Adrenal gland (tissue), 9 donors: ENCODE measurements at regions not wholly inside any gene's neighbourhood (a gene's known extent, or its start where the extent isn't known, plus 50 kb on each side); places are given as distances from the start of the nearest gene placed in this dataset.

Experiments used
- DNase-seq, 7 donors: peaks; one replicate each; pipeline ENCODE4 v3.0.0-alpha.2; 2019 to 2020
- H3K27ac ChIP-seq, 5 donors: fragments of 200-600 bp; sonication (generic) in 4 of 5; 1 replicate in 3 of 5; 2 replicates in 2 of 5; pipeline versions ENCODE4 v1.5.1 to v1.8.0; 2016 to 2020; ENCODE audit warnings: mild to moderate bottlenecking in 1 of 5
- H3K27me3 ChIP-seq: fragments of 200-600 bp; 2 replicates; pipeline ENCODE4 v1.8.0; 2021
- H3K36me3 ChIP-seq, 2 donors: fragments of 200-600 bp; replicated peaks in 1 of 2; 1 replicate in 1 of 2; 2 replicates in 1 of 2; pipeline versions ENCODE4 v1.5.1 to v1.8.0; 2018 to 2022
- H3K4me1 ChIP-seq, 2 donors: fragments of 200-600 bp; replicated peaks in 1 of 2; 1 replicate in 1 of 2; 2 replicates in 1 of 2; pipeline versions ENCODE4 v1.5.1 to v1.8.0; 2018 to 2021
- H3K4me3 ChIP-seq, 4 donors: fragments of 200-600 bp; sonication (generic) in 3 of 4; one replicate each; pipeline ENCODE4 v1.5.1; 2016 to 2018
- H3K9me3 ChIP-seq, 3 donors: fragments of 200-600 bp; sonication (generic) in 1 of 3; replicated peaks in 1 of 3; 1 replicate in 2 of 3; 2 replicates in 1 of 3; pipeline versions ENCODE4 v1.5.1 to v1.8.0; 2016 to 2021
- CTCF ChIP-seq, 6 experiments: fragments of 450-650 bp in 4 of 6; fragments of 200-600 bp in 2 of 6; sonication (generic) in 1 of 6; IDR thresholded peaks; 1 replicate in 5 of 6; 2 replicates in 1 of 6; pipeline versions ENCODE4 v1.5.1 to v1.8.0; 2016 to 2021; ENCODE audit warnings: antibody characterized with exemption in 6 of 6, mild to moderate bottlenecking in 2 of 6, moderate library complexity in 1 of 6
- POLR2A ChIP-seq, 2 donors: fragments of 450-650 bp; IDR thresholded peaks; one replicate each; pipeline ENCODE4 v1.6.1; 2017; ENCODE audit warnings: antibody characterized with exemption in 2 of 2, mild to moderate bottlenecking in 2 of 2, moderate library complexity in 1 of 2
- WGBS, 4 donors: extraction: QIAGEN DNeasy Blood & Tissue Kit in 2 of 4; methylation state at CpG; one replicate each; pipeline versions ENCODE4 v1.1.5 to v1.1.7; 2013 to 2017; 5-methylcytosine and 5-hydroxymethylcytosine counted together
- intact Hi-C, 2 donors: fragments of 100-400 bp; cut with DNase I; formaldehyde crosslinking; loops; one replicate each; pipeline versions ENCODE4 v1.14.1 to v1.15.0; 2022 to 2023
- donor health status: healthy with polysubstance abuse.
- donor health status: Bipolar disorder and iron deficiency.
- donor health status: DM: yes; HTN: yes; CAD: no.
- donor health status: DM: no; HTN: no; CAD: no.
- donor health status: DM: no; HTN: no; CAD: no.

GRCh38 chr5:67425514-67425913, 228.9 kb upstream of the CD180 start:
- WGBS, 4 donors = 90 to 100% (median 96%) methylated on average over 1 of the region's 1 CpG
- H3K36me3 ChIP-seq = no peaks in the 10 kb centered on the region
- no peaks in the 10 kb centered on the region for H3K27me3 ChIP-seq
- no peak for TF ChIP-seq CTCF (IDR thresholded peaks at IDR 0.05)
- TF ChIP-seq POLR2A (IDR thresholded peaks at IDR 0.05) = no peak
- intact Hi-C loops = no loop called here
- H3K27ac ChIP-seq = no peak overlapping the region
- H3K4me1 ChIP-seq = peaks cover 0 to 1% of the 10 kb centered on the region in 2 donors
- no peaks in the 10 kb centered on the region for H3K9me3 ChIP-seq
- no peak for DNase-seq
- no peak overlapping the region for H3K4me3 ChIP-seq

GRCh38 chr5:67417839-67418238, 221.2 kb upstream of the CD180 start:
- no peaks in the 10 kb centered on the region for H3K36me3 ChIP-seq
- 67 to 86% (median 82%) methylated on average over 2 of the region's 2 CpGs for WGBS, 4 donors
- H3K9me3 ChIP-seq = peaks cover 0 to 6% (median 0%) of the 10 kb centered on the region in 3 donors
- intact Hi-C loops = no loop called here
- H3K4me1 ChIP-seq = no peaks in the 10 kb centered on the region
- TF ChIP-seq CTCF (IDR thresholded peaks at IDR 0.05) = no peak
- TF ChIP-seq POLR2A (IDR thresholded peaks at IDR 0.05) = no peak
- no peaks in the 10 kb centered on the region for H3K27me3 ChIP-seq
- no peak overlapping the region for H3K4me3 ChIP-seq
- no peak overlapping the region for H3K27ac ChIP-seq
- DNase-seq = no peak

- TF ChIP-seq POLR2A (IDR thresholded peaks at IDR 0.05) (no peak), CTCF (IDR thresholded peaks at IDR 0.05) (no peak)
Observed at GRCh38 chr5:67416986-67417385, 220.4 kb upstream of the CD180 start.

GRCh38 chr5:67416133-67416937, 219.7 kb upstream of the CD180 start:
- no peaks in the 10 kb centered on the region for H3K27me3 ChIP-seq
- intact Hi-C loops = no loop called here
- no peaks in the 10 kb centered on the region for H3K4me1 ChIP-seq
- no peak overlapping the region for H3K4me3 ChIP-seq
- H3K9me3 ChIP-seq = peaks cover 0 to 6% (median 0%) of the 10 kb centered on the region in 3 donors
- no peak for DNase-seq
- no peaks in the 10 kb centered on the region for H3K36me3 ChIP-seq
- no peak overlapping the region for H3K27ac ChIP-seq
- TF ChIP-seq CTCF (IDR thresholded peaks at IDR 0.05) = no peak
- no peak for TF ChIP-seq POLR2A (IDR thresholded peaks at IDR 0.05)
- WGBS, 4 donors = 56 to 71% (median 66%) methylated on average over 1 of the region's 1 CpG

More at GRCh38 chr5:67416986-67417385, 220.4 kb upstream of the CD180 start:
- H3K27me3 ChIP-seq = no peaks in the 10 kb centered on the region
- DNase-seq = no peak
- H3K36me3 ChIP-seq = no peaks in the 10 kb centered on the region
- intact Hi-C loops = no loop called here
- no peak overlapping the region for H3K27ac ChIP-seq
- no peak overlapping the region for H3K4me3 ChIP-seq
- no peaks in the 10 kb centered on the region for H3K4me1 ChIP-seq
- peaks cover 0 to 6% (median 0%) of the 10 kb centered on the region in 3 donors for H3K9me3 ChIP-seq
- WGBS, 4 donors = 77 to 82% (median 79%) methylated on average over 2 of the region's 2 CpGs
